Ramos (cell line): ENCODE measurements at regions not wholly inside any gene's neighbourhood (a gene's known extent, or its start where the extent isn't known, plus 50 kb on each side); places are given as distances from the start of the nearest gene placed in this dataset.

Experiments used
- in situ Hi-C: fragments of 300-500 bp; cut with MboI; formaldehyde crosslinking; loops from one replicate; pipeline ENCODE4 v1.14.3; 2022; ENCODE audit warnings: low sequenced_read_pairs; ENCODE audit not compliant: unreplicated experiment

GRCh38 chr1:219806020-219806419 is 122.3 kb downstream of the SLC30A10 start:
- in situ Hi-C loops: loop anchor here (25.0 kb wide), 1 partner anchor 1469 kb away; the partner anchor contains the start of gene TGFB2

DNA sequence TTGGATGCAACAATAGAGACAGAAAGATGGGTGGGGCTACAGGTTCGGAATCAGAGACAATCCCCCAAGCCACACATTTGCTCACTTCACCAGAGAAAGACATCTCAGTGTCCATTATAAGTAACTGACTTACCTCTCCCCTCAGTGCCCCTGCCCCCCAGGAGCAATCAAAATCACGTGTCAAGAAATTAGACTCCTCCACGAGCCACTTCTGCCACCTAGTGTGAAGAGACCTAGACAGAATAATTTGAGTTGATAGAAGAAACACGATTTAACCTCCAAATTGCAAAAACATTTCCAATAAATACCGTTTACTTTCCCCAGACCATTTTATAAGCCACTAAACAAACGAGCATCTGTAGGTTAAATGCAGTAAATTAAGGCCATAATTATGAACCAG is 123.2 kb downstream of the SLC30A10 start:
- in situ Hi-C loops: loop anchor here (25.0 kb wide), 1 partner anchor 1468 kb away; the partner anchor contains the start of gene TGFB2

DNA sequence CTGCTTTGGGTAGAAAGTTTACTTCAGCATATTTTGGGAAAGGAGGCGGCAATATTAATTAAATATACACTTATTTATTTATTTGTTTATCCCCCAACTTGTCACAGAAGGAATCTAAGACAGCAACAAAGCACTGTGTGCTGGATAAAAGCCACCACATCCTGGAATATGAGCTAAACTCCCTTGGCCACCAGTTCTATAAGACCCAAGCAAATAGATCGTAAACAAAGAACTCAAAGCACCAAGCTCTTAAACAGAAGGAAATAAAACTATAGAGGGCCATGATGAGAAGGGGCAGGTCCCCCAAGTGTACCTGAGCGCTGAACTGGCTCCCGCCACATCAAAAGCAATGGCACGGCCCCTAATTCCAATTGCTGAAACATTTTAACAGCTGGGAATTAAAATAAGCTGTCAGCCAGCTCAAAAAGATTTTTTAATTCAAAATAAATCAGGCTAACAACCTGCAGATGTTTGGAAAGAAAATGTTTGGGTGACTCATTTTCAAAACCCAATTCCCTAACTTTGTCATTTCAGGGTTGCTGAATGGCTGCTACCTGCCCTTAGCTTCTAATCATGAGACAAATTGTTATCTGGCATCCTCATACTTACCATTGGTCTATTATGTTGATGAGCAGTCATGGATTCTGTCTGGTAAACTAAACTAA is 127.1 kb downstream of the SLC30A10 start:
- in situ Hi-C loops: loop anchor here (25.0 kb wide), 1 partner anchor 1464 kb away; the partner anchor contains the start of gene TGFB2

GRCh38 chr1:219798283-219799030 is 129.9 kb downstream of the SLC30A10 start:
- in situ Hi-C loops: no loop called here

DNA sequence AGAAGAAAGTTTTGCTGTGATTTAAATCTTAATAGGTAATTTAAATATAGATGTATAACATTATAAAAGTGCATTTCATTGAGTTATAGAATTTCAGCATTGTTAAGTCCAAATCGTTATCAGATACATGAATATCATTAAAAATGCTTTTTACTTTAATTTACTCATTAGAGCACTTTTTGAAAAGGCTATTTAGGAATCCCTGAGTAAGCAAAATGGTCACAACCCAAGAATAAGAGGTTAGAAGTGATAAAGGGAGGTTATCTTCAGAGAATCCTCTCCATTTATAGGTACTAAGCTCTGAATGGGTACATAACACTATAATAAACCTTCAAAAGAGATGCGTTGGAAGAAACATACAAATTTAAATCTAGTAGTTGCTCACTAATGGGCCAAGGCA is 130.7 kb downstream of the SLC30A10 start:
- in situ Hi-C loops: no loop called here

DNA sequence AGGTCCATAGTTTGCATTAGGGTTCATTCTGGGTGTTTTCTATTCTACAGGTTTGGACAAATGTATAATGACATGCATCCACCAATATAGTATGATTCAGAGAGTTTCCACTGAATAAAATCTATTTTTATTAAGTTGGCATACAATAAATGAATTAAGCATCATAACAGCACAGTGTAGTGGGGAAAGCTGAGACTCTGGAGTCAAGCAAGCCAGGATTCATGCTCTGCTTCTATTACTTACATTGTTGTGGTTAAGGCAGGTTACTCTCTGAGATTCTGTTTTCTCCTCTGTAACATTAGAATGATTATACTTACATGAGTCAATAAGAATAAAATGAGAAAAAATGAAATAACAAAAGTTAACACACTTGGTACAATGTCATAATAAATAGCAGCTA is 131.3 kb downstream of the SLC30A10 start:
- in situ Hi-C loops: no loop called here

GRCh38 chr1:219795363-219795917 is 132.9 kb downstream of the SLC30A10 start:
- in situ Hi-C loops: no loop called here

GRCh38 chr1:219794085-219794743 is 134.1 kb downstream of the SLC30A10 start:
- in situ Hi-C loops: no loop called here

GRCh38 chr1:219792337-219793021 is 135.9 kb downstream of the SLC30A10 start:
- in situ Hi-C loops: no loop called here

GRCh38 chr1:219791766-219792165 is 136.6 kb downstream of the SLC30A10 start:
- in situ Hi-C loops: no loop called here

- in situ Hi-C loops: no loop called here
These were observed 137.3 kb downstream of the SLC30A10 start for GRCh38 chr1:219790834-219791615.

GRCh38 chr1:219788700-219789099 is 139.7 kb downstream of the SLC30A10 start:
- in situ Hi-C loops: no loop called here

DNA sequence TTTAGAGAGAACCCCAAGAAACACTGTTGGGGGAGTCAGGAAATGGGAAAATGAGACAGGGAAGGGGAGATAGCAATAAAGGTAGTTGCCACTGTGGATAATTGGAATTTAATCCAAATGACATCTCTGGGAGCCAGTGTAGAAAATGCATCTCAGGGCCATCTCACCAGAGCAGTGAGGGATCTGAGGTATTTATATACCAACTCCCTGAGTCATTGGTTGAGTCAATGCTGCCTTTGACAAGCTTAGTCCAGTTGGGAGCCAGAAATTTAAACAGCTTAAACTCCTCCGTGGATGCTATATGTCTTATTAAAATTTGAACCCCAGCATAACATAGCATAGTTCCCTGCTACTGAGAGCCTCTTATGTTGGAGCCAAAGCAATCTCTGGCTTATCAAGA is 140.3 kb downstream of the SLC30A10 start:
- in situ Hi-C loops: no loop called here

DNA sequence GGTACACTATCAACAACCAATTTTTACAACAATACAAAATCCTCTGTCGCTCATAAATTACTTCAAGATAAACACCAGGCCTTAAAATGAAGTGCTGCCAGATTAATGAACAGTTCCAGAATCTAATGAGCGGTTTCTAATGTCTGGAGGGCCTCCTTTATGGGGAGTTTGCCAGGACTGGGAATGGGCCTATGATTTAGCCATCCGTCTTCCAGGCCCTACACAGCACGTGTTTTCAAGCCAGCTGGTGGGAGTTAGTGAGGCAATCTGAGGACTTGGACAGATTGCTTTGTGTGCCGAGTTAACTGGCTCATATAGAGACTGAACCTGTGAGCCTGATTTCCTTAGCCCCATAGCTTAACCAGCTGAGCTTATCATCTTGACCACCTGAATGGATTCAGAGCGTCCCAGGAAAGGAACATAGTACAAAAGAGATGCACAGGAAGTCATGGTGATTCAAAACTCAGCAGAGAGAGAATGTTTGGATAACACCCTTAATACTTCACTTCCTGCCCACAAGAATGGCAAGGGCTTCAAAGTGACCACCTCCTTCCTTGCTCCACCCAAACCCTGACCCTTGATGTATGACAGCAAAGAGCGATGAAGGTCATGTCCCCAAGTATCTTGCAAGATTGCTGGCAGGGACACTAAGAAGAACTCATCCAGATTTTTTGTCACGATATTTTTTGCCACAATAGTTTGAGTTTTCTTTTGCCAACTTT is 143.5 kb downstream of the SLC30A10 start:
- in situ Hi-C loops: no loop called here

GRCh38 chr1:219783605-219784235 is 144.6 kb downstream of the SLC30A10 start:
- in situ Hi-C loops: no loop called here

GRCh38 chr1:219782929-219783328 is 145.4 kb downstream of the SLC30A10 start:
- in situ Hi-C loops: no loop called here

- in situ Hi-C loops: no loop called here
These were observed 146.0 kb downstream of the SLC30A10 start for GRCh38 chr1:219782311-219782710.

- in situ Hi-C loops: no loop called here
These were observed 146.9 kb downstream of the SLC30A10 start for GRCh38 chr1:219781491-219781890.
